ENCODE measurements at regions not wholly inside any gene's neighbourhood (a gene's known extent, or its start where the extent isn't known, plus 50 kb on each side); places are given as distances from the start of the nearest gene placed in this dataset.

GRCh38 chr20:6605055-6605935 lies 162.2 kb upstream of the BMP2 start:
- TF ChIP-seq, protein P1, sequence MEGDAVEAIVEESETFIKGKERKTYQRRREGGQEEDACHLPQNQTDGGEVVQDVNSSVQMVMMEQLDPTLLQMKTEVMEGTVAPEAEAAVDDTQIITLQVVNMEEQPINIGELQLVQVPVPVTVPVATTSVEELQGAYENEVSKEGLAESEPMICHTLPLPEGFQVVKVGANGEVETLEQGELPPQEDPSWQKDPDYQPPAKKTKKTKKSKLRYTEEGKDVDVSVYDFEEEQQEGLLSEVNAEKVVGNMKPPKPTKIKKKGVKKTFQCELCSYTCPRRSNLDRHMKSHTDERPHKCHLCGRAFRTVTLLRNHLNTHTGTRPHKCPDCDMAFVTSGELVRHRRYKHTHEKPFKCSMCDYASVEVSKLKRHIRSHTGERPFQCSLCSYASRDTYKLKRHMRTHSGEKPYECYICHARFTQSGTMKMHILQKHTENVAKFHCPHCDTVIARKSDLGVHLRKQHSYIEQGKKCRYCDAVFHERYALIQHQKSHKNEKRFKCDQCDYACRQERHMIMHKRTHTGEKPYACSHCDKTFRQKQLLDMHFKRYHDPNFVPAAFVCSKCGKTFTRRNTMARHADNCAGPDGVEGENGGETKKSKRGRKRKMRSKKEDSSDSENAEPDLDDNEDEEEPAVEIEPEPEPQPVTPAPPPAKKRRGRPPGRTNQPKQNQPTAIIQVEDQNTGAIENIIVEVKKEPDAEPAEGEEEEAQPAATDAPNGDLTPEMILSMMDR (IDR thresholded peaks at IDR 0.05; ENCODE audit: borderline replicate concordance, extremely low read depth, low read length, poor library complexity, severe bottlenecking) = no peak
- TF ChIP-seq EZH2 (IDR thresholded peaks at IDR 0.05; ENCODE audit: borderline replicate concordance, low read depth, low read length, severe bottlenecking) = no peak

Data from DND-41 (cell line).